Adrenal gland (tissue), 5 donors: ENCODE measurements at regions not wholly inside any gene's neighbourhood (a gene's known extent, or its start where the extent isn't known, plus 50 kb on each side); places are given as distances from the start of the nearest gene placed in this dataset.

Experiments used
- POLR2A ChIP-seq, 2 donors: fragments of 450-650 bp; IDR thresholded peaks; one replicate each; pipeline ENCODE4 v1.6.1; 2017; ENCODE audit warnings: antibody characterized with exemption in 2 of 2, mild to moderate bottlenecking in 2 of 2, moderate library complexity in 1 of 2
- TF ChIP-seq, protein P1 (sequence below), 6 experiments: fragments of 450-650 bp in 4 of 6; fragments of 200-600 bp in 2 of 6; sonication (generic) in 1 of 6; IDR thresholded peaks; 1 replicate in 5 of 6; 2 replicates in 1 of 6; pipeline versions ENCODE4 v1.5.1 to v1.8.0; 2016 to 2021; ENCODE audit warnings: antibody characterized with exemption in 6 of 6, mild to moderate bottlenecking in 2 of 6, moderate library complexity in 1 of 6
- donor health status: DM: no; HTN: no; CAD: no.

DNA sequence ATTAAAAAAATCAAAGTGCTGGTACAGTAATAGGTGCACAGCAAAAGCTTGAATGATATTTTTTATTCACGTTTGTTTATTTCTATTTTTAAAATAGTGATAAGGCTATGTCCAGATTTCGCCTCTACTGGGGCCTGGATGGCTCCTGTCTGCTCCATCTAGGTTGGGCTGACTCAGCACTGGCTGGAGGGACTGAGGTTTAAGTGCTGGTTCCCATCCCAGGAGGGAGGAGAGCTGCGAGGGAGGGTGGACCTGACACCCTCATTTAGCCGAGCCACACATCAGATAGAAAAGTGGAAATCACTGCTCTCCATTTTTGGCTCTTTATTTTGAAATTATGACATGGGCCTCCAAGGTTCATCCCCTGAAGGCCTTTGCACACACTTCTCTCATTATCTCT lies 95.4 kb upstream of the AGBL1 start:
- TF ChIP-seq, protein P1, sequence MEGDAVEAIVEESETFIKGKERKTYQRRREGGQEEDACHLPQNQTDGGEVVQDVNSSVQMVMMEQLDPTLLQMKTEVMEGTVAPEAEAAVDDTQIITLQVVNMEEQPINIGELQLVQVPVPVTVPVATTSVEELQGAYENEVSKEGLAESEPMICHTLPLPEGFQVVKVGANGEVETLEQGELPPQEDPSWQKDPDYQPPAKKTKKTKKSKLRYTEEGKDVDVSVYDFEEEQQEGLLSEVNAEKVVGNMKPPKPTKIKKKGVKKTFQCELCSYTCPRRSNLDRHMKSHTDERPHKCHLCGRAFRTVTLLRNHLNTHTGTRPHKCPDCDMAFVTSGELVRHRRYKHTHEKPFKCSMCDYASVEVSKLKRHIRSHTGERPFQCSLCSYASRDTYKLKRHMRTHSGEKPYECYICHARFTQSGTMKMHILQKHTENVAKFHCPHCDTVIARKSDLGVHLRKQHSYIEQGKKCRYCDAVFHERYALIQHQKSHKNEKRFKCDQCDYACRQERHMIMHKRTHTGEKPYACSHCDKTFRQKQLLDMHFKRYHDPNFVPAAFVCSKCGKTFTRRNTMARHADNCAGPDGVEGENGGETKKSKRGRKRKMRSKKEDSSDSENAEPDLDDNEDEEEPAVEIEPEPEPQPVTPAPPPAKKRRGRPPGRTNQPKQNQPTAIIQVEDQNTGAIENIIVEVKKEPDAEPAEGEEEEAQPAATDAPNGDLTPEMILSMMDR (IDR thresholded peaks at IDR 0.05), result no peak
- TF ChIP-seq POLR2A (IDR thresholded peaks at IDR 0.05), result no peak
